Gastroesophageal sphincter (tissue), 4 donors: ENCODE measurements at regions not wholly inside any gene's neighbourhood (a gene's known extent, or its start where the extent isn't known, plus 50 kb on each side); places are given as distances from the start of the nearest gene placed in this dataset.

Experiments used
- ATAC-seq: fragments of 150-250 bp; one replicate; pipeline ENCODE4 v1.9.1; 2016; ENCODE audit warnings: mild to moderate bottlenecking, moderate library complexity
- H3K27ac ChIP-seq, 4 donors: fragments of 200-600 bp; sonication (generic) in 3 of 4; 1 replicate in 3 of 4; 2 replicates in 1 of 4; pipeline ENCODE4 v1.5.1; 2016 to 2019
- H3K27me3 ChIP-seq: fragments of 200-600 bp; sonication (generic); one replicate; pipeline ENCODE4 v1.5.1; 2019
- H3K36me3 ChIP-seq, 2 donors: fragments of 200-600 bp; sonication (generic); one replicate each; pipeline ENCODE4 v1.5.1; 2019; ENCODE audit warnings: control low read depth in 1 of 2
- H3K4me1 ChIP-seq, 3 donors: fragments of 200-600 bp; sonication (generic); 1 replicate in 2 of 3; 2 replicates in 1 of 3; pipeline ENCODE4 v1.5.1; 2016 to 2019; ENCODE audit warnings: control low read depth in 2 of 3
- H3K4me3 ChIP-seq, 2 donors: fragments of 200-600 bp; sonication (generic); one replicate each; pipeline ENCODE4 v1.5.1; 2019; ENCODE audit warnings: mild to moderate bottlenecking in 1 of 2, moderate library complexity in 1 of 2
- H3K9me3 ChIP-seq, 3 donors: fragments of 200-600 bp; sonication (generic); one replicate each; pipeline ENCODE4 v1.5.1; 2017 to 2019; ENCODE audit warnings: control low read depth in 2 of 3
- EP300 ChIP-seq: sonication (generic); formaldehyde crosslinking; IDR thresholded peaks from one replicate; pipeline ENCODE4 v1.6.1; 2017; ENCODE audit warnings: antibody characterized with exemption, mild to moderate bottlenecking
- POLR2A ChIP-seq, 2 donors: fragments of 450-650 bp; IDR thresholded peaks; one replicate each; pipeline ENCODE4 v1.6.1; 2017; ENCODE audit warnings: antibody characterized with exemption in 2 of 2, mild to moderate bottlenecking in 2 of 2, moderate library complexity in 1 of 2
- POLR2AphosphoS5 ChIP-seq: sonication (generic); formaldehyde crosslinking; IDR thresholded peaks from one replicate; pipeline ENCODE4 v1.6.1; 2017; ENCODE audit warnings: antibody characterized with exemption
- WGBS, 2 donors: methylation state at CpG; one replicate each; pipeline ENCODE4 v1.1.5; 2018; ENCODE audit warnings: low coverage in 1 of 2; 5-methylcytosine and 5-hydroxymethylcytosine counted together
- TF ChIP-seq, protein P1 (sequence below), 4 experiments: fragments of 200-600 bp in 2 of 4; fragments of 450-650 bp in 2 of 4; sonication (generic) in 1 of 4; IDR thresholded peaks; one replicate each; pipeline ENCODE4 v1.5.1; 2017 to 2019; ENCODE audit warnings: antibody characterized with exemption in 4 of 4, mild to moderate bottlenecking in 2 of 4, moderate library complexity in 2 of 4

GRCh38 chr12:124514145-124514995 is 53.0 kb downstream of the NCOR2 start:
- 74 to 100% methylated on average over 2 to 6 of the region's 12 CpGs for WGBS, 2 donors
- peaks cover 8 to 99% (median 69%) of the 10 kb centered on the region in 3 donors for H3K4me1 ChIP-seq
- no peaks in the 10 kb centered on the region for H3K9me3 ChIP-seq
- ATAC-seq: no peak
- peak overlapping the region in 3 of 4 donors; percentile 81 to 97 (median 84) for H3K27ac ChIP-seq
- no peaks in the 10 kb centered on the region for H3K27me3 ChIP-seq
- H3K36me3 ChIP-seq: no peaks in the 10 kb centered on the region
- H3K4me3 ChIP-seq: no peak overlapping the region
- TF ChIP-seq, protein P1, sequence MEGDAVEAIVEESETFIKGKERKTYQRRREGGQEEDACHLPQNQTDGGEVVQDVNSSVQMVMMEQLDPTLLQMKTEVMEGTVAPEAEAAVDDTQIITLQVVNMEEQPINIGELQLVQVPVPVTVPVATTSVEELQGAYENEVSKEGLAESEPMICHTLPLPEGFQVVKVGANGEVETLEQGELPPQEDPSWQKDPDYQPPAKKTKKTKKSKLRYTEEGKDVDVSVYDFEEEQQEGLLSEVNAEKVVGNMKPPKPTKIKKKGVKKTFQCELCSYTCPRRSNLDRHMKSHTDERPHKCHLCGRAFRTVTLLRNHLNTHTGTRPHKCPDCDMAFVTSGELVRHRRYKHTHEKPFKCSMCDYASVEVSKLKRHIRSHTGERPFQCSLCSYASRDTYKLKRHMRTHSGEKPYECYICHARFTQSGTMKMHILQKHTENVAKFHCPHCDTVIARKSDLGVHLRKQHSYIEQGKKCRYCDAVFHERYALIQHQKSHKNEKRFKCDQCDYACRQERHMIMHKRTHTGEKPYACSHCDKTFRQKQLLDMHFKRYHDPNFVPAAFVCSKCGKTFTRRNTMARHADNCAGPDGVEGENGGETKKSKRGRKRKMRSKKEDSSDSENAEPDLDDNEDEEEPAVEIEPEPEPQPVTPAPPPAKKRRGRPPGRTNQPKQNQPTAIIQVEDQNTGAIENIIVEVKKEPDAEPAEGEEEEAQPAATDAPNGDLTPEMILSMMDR (IDR thresholded peaks at IDR 0.05): no peak
- TF ChIP-seq POLR2A (IDR thresholded peaks at IDR 0.05): no peak
- no peak for TF ChIP-seq POLR2AphosphoS5
- no peak for TF ChIP-seq EP300

DNA sequence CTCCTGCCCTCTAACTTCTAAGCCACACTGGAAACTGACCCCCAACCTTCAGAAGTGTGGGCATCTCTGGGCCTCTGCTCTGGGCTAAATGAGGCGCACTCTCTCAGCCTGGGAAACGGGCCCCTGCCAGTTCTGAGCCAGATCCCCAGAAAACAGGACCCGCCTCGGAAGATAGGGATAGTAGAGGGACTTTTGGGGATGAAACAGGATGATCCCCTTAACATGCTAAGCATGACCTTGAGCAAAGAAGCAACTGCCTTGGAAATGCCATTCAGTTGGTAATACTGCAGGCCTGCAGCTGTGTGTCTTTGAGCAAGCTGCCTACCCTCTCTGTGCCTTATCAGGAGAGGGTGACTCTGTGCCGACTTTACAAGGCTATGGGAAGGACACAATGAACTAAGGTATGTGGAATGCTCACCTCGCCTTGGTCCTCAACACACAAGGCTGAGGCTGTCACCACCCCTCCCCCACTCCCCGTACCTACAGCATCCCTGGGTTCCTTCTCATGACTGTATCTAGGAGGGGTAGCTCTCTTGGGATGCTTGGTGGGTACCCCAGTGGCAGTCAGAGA is 54.0 kb downstream of the NCOR2 start:
- no peak for ATAC-seq
- Histone ChIP-seq H3K4me3 (peak overlapping the region in 1 of 2 donors; percentile 6), H3K36me3 (no peaks in the 10 kb centered on the region), H3K4me1 (peaks cover 5 to 100% (median 75%) of the 10 kb centered on the region in 3 donors), H3K27ac (peak overlapping the region in 3 of 4 donors; percentile 81 to 97 (median 84)), H3K9me3 (no peaks in the 10 kb centered on the region), H3K27me3 (no peaks in the 10 kb centered on the region)
- WGBS, 2 donors: no CpG with 5 or more reads among the region's 7 CpGs
- no peak for TF ChIP-seq POLR2A (IDR thresholded peaks at IDR 0.05)
- no peak for TF ChIP-seq POLR2AphosphoS5
- TF ChIP-seq, protein P1 (IDR thresholded peaks at IDR 0.05): no peak
- no peak for TF ChIP-seq EP300

DNA sequence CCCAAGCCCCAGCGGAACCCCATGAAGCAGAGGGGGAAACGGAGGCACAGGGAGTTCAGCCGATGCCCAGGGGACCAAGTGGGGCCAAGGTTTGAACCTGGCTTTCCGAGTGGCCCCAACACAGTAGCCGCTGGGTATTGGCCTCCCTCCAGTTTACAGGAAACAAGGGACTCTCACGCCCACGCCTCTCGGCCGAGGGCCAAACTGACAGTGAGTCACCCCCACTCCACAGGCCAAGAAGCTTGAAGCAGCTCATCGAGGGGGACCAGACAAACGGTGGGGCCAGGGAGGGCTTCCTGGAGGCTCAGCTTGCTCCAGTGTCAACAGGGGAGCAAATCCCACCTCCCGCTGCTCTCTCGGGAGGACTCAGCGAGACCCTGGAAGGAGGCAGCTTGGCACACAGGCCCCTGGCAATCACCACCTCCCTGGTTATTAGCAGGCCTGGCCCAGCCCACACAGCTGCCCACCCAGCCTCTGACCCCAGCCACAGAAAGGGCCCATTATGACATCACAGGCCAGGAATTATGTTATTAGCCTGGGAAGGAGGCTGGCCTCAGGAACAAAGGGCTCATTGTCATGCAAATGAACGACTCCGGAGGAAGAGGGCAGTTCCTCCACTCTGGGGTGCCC is 54.6 kb downstream of the NCOR2 start:
- peak; percentile 53 for ATAC-seq
- H3K4me1 ChIP-seq: peaks cover 5 to 100% (median 76%) of the 10 kb centered on the region in 3 donors
- peak overlapping the region in 1 of 2 donors; percentile 6 for H3K4me3 ChIP-seq
- no peaks in the 10 kb centered on the region for H3K36me3 ChIP-seq
- H3K9me3 ChIP-seq: no peaks in the 10 kb centered on the region
- no CpG with 5 or more reads among the region's 16 CpGs for WGBS, 2 donors
- peak overlapping the region; percentile 1 to 97 (median 82) for H3K27ac ChIP-seq
- TF ChIP-seq POLR2AphosphoS5 (peak; percentile 84), POLR2A (IDR thresholded peaks at IDR 0.05) (no peak)
- H3K27me3 ChIP-seq: no peaks in the 10 kb centered on the region

GRCh38 chr12:124511259-124511985 is 56.0 kb downstream of the NCOR2 start:
- Histone ChIP-seq H3K4me3 (no peak overlapping the region), H3K27ac (peak overlapping the region in 3 of 4 donors; percentile 82 to 97 (median 84)), H3K36me3 (no peaks in the 10 kb centered on the region), H3K9me3 (no peaks in the 10 kb centered on the region), H3K4me1 (peaks cover 5 to 100% (median 76%) of the 10 kb centered on the region in 3 donors), H3K27me3 (no peaks in the 10 kb centered on the region)
- ATAC-seq: no peak
- 90 to 100% methylated on average over 1 to 16 of the region's 23 CpGs for WGBS, 2 donors
- TF ChIP-seq, protein P1 (IDR thresholded peaks at IDR 0.05): no peak
- TF ChIP-seq POLR2AphosphoS5 (no peak), POLR2A (IDR thresholded peaks at IDR 0.05) (no peak), EP300 (no peak)
